Lung (tissue), 11 donors: ENCODE measurements at regions not wholly inside any gene's neighbourhood (a gene's known extent, or its start where the extent isn't known, plus 50 kb on each side); places are given as distances from the start of the nearest gene placed in this dataset.

ENCODE experiments used
- ATAC-seq: fragments of 200-7000 bp; cut with Tn5 transposase; one replicate; pipeline ENCODE4 v1.9.1; 2020; ENCODE audit warnings: moderate number of reproducible peaks; ENCODE audit not compliant: insufficient read depth, low FRiP score
- DNase-seq, 3 donors: peaks; one replicate each; pipeline ENCODE4 v3.0.0-alpha.2; 2013 to 2017
- H3K27ac ChIP-seq, 2 donors: one replicate each; pipeline ENCODE4 v1.5.1; 2013; ENCODE audit warnings: mild to moderate bottlenecking in 2 of 2, moderate library complexity in 2 of 2, control low read depth in 1 of 2, inconsistent platforms in 1 of 2, low read depth in 1 of 2, low read length in 1 of 2
- H3K27me3 ChIP-seq, 3 donors: one replicate each; pipeline ENCODE4 v1.5.1; 2013; ENCODE audit warnings: low read length in 2 of 3; ENCODE audit not compliant: control insufficient read depth in 3 of 3, insufficient read depth in 3 of 3
- H3K36me3 ChIP-seq, 4 donors: one replicate each; pipeline ENCODE4 v1.5.1; 2013; ENCODE audit warnings: low read length in 4 of 4, mild to moderate bottlenecking in 1 of 4, moderate library complexity in 1 of 4; ENCODE audit not compliant: control insufficient read depth in 4 of 4, insufficient read depth in 4 of 4
- H3K4me1 ChIP-seq, 5 donors: one replicate each; pipeline ENCODE4 v1.5.1; 2013; ENCODE audit warnings: low read length in 5 of 5, mild to moderate bottlenecking in 2 of 5, moderate library complexity in 1 of 5; ENCODE audit not compliant: control insufficient read depth in 5 of 5, insufficient read depth in 5 of 5
- H3K4me3 ChIP-seq: one replicate; pipeline ENCODE4 v1.5.1; 2013; ENCODE audit warnings: mild to moderate bottlenecking, control low read depth, moderate library complexity
- H3K9ac ChIP-seq, 2 donors: one replicate each; pipeline ENCODE4 v1.5.1; 2013; ENCODE audit warnings: low read length in 2 of 2, control low read depth in 1 of 2; ENCODE audit not compliant: insufficient read depth in 1 of 2
- H3K9me3 ChIP-seq, 4 donors: one replicate each; pipeline ENCODE4 v1.5.1; 2013; ENCODE audit warnings: low read length in 3 of 4, mild to moderate bottlenecking in 1 of 4, moderate library complexity in 1 of 4; ENCODE audit not compliant: control insufficient read depth in 4 of 4, insufficient read depth in 3 of 4
- CTCF ChIP-seq: IDR thresholded peaks from 2 replicates; pipeline ENCODE4 v1.5.1; 2012; ENCODE audit warnings: mild to moderate bottlenecking; ENCODE audit errors: control extremely low read depth, extremely low read depth
- WGBS, 2 donors: extraction: QIAGEN DNeasy Blood & Tissue Kit; methylation state at CpG; one replicate each; pipeline ENCODE4 v1.1.7; 2013; 5-methylcytosine and 5-hydroxymethylcytosine counted together
- donor health status: control.
- donor health status: control.
- donor health status: Bipolar disorder and iron deficiency.
- donor health status: healthy.
- donor health status: DM: yes; HTN: yes; CAD: no.

GRCh38 chr6:134724771-134725340, 225.0 kb downstream of the ALDH8A1 start:
- H3K27ac ChIP-seq = peak overlapping the region in 1 of 2 donors; percentile 9
- peak; percentile 27 to 67 (median 61) for DNase-seq
- no peak overlapping the region for H3K9ac ChIP-seq
- H3K27me3 ChIP-seq = no peaks in the 10 kb centered on the region
- 13 to 30% methylated on average over 8 of the region's 8 CpGs for WGBS, 2 donors
- H3K4me3 ChIP-seq = no peak overlapping the region
- no peaks in the 10 kb centered on the region for H3K9me3 ChIP-seq
- TF ChIP-seq CTCF = no peak
- H3K36me3 ChIP-seq = no peaks in the 10 kb centered on the region
- ATAC-seq = no peak
- peaks cover 1 to 38% (median 14%) of the 10 kb centered on the region in 5 donors for H3K4me1 ChIP-seq

GRCh38 chr6:134723081-134723871, 226.6 kb downstream of the ALDH8A1 start:
- Histone ChIP-seq H3K27ac (no peak overlapping the region), H3K27me3 (no peaks in the 10 kb centered on the region), H3K9ac (no peak overlapping the region), H3K4me3 (no peak overlapping the region), H3K36me3 (no peaks in the 10 kb centered on the region), H3K9me3 (no peaks in the 10 kb centered on the region), H3K4me1 (peaks cover 3 to 39% (median 18%) of the 10 kb centered on the region in 5 donors)
- no peak for TF ChIP-seq CTCF
- WGBS, 2 donors = 75 to 82% methylated on average over 3 of the region's 3 CpGs
- DNase-seq (peak in 1 of 3 donors; percentile 9), ATAC-seq (no peak)

- DNase-seq = peak in 1 of 3 donors; percentile 7
- no peak overlapping the region for H3K9ac ChIP-seq
- H3K36me3 ChIP-seq = no peaks in the 10 kb centered on the region
- peaks cover 3 to 39% (median 18%) of the 10 kb centered on the region in 5 donors for H3K4me1 ChIP-seq
- ATAC-seq = no peak
- H3K4me3 ChIP-seq = no peak overlapping the region
- 62 to 83% methylated on average over 5 of the region's 5 CpGs for WGBS, 2 donors
- no peaks in the 10 kb centered on the region for H3K9me3 ChIP-seq
- H3K27ac ChIP-seq = no peak overlapping the region
- no peak for TF ChIP-seq CTCF
- no peaks in the 10 kb centered on the region for H3K27me3 ChIP-seq
These were observed 227.6 kb downstream of the ALDH8A1 start for GRCh38 chr6:134722200-134722870.
